Testis (tissue), 2 donors: ENCODE measurements at regions not wholly inside any gene's neighbourhood (a gene's known extent, or its start where the extent isn't known, plus 50 kb on each side); places are given as distances from the start of the nearest gene placed in this dataset.

Experiments
- POLR2A ChIP-seq: fragments of 450-650 bp; IDR thresholded peaks from one replicate; pipeline ENCODE4 v1.6.1; 2017; ENCODE audit warnings: antibody characterized with exemption, mild to moderate bottlenecking, moderate library complexity
- TF ChIP-seq, protein P1 (sequence below), 3 experiments: fragments of 450-650 bp in 2 of 3; fragments of 200-600 bp in 1 of 3; sonication (generic) in 1 of 3; IDR thresholded peaks; one replicate each; pipeline ENCODE4 v1.5.1; 2016 to 2019; ENCODE audit warnings: antibody characterized with exemption in 3 of 3, mild to moderate bottlenecking in 2 of 3, moderate library complexity in 1 of 3

DNA sequence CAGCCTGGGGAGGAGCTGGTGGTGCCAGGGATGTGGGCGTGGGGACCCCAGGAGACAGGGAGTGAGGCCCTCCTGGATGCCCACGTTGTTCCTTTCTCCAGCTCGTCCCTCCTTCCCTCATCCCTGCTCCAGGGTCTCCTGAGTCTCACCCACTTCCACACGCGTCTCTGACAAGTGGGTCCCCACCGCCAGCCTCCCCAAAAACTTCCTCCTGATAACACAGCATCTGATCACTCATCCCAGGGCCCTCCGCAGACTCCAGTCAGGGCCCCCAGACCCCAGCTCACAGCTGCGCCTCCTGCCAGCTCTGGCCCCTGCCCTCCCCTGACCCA lies 60.6 kb upstream of the INPP5A start:
- TF ChIP-seq, protein P1, sequence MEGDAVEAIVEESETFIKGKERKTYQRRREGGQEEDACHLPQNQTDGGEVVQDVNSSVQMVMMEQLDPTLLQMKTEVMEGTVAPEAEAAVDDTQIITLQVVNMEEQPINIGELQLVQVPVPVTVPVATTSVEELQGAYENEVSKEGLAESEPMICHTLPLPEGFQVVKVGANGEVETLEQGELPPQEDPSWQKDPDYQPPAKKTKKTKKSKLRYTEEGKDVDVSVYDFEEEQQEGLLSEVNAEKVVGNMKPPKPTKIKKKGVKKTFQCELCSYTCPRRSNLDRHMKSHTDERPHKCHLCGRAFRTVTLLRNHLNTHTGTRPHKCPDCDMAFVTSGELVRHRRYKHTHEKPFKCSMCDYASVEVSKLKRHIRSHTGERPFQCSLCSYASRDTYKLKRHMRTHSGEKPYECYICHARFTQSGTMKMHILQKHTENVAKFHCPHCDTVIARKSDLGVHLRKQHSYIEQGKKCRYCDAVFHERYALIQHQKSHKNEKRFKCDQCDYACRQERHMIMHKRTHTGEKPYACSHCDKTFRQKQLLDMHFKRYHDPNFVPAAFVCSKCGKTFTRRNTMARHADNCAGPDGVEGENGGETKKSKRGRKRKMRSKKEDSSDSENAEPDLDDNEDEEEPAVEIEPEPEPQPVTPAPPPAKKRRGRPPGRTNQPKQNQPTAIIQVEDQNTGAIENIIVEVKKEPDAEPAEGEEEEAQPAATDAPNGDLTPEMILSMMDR (IDR thresholded peaks at IDR 0.05) = no peak
- TF ChIP-seq POLR2A = no peak
